GM12878 (cell line): ENCODE measurements at regions not wholly inside any gene's neighbourhood (a gene's known extent, or its start where the extent isn't known, plus 50 kb on each side); places are given as distances from the start of the nearest gene placed in this dataset.

ENCODE experiments used
- ATAC-seq: fragments of 200-7000 bp; cut with Tn5 transposase; 3 replicates; pipeline ENCODE4 v1.9.1; 2020; ENCODE audit warnings: mild to moderate bottlenecking, moderate library complexity
- BruUV-seq: library from RNA; stranded (reverse); fragments of 400-500 nt; replicated peaks from 2 replicates; lab custom pipeline; 2021; lab: Mats Ljungman, UMichigan
- CTCF ChIA-PET: fragments of 300-600 bp; sonication (Branson Sonifier 250); formaldehyde crosslinking; extraction: SDS; loops from one replicate; lab custom pipeline; 2021; ENCODE audit warnings: inconsistent platforms; lab: Yijun Ruan, JAX
- POLR2A ChIA-PET: fragments of 350-600 bp; formaldehyde crosslinking; extraction: SDS; loops from one replicate; lab custom pipeline; 2021; ENCODE audit warnings: inconsistent platforms; lab: Charles Lee
- RAD21 ChIA-PET: fragments of 300-600 bp; sonication (Branson Sonifier 250); formaldehyde crosslinking; loops from one replicate; lab custom pipeline; 2023; ENCODE audit warnings: antibody characterized with exemption; ENCODE audit not compliant: unreplicated experiment; lab: Charles Lee
- SMC1A ChIA-PET: fragments of 300-600 bp; sonication (Branson Sonifier 250); formaldehyde crosslinking; loops from one replicate; lab custom pipeline; 2023; ENCODE audit not compliant: unreplicated experiment, uncharacterized antibody; lab: Charles Lee
- DNase-seq: peaks from one replicate; pipeline ENCODE4 v3.0.0-alpha.2; 2011; ENCODE audit warnings: low read depth, low spot score
- FAIRE-seq: peaks from 3 replicates; lab custom pipeline; 2011; peaks lifted over from hg19 to GRCh38; lab: Jason Lieb, UNC
- H2AFZ ChIP-seq: 2 replicates; pipeline ENCODE4 v1.6.0; 2011; ENCODE audit warnings: low read depth, low read length, control low read depth; ENCODE audit not compliant: control insufficient read depth
- H3K27ac ChIP-seq: 2 replicates; pipeline ENCODE4 v1.5.1; 2011; ENCODE audit warnings: control low read depth; ENCODE audit not compliant: control insufficient read depth, insufficient read depth
- H3K27me3 ChIP-seq, 2 experiments: replicated peaks in 1 of 2; 2 replicates each; pipeline versions ENCODE4 v1.6.0 to v1.6.1; 2011; ENCODE audit warnings: low read length in 1 of 2; ENCODE audit not compliant: control insufficient read depth in 2 of 2, insufficient read depth in 2 of 2
- H3K36me3 ChIP-seq, 2 experiments: 2 replicates each; pipeline ENCODE4 v1.5.1; 2011; ENCODE audit warnings: low read length in 1 of 2; ENCODE audit not compliant: control insufficient read depth in 2 of 2, insufficient read depth in 2 of 2
- H3K4me1 ChIP-seq: 2 replicates; pipeline ENCODE4 v1.6.1; 2011; ENCODE audit warnings: mild to moderate bottlenecking, low read length, moderate library complexity, mixed read lengths; ENCODE audit not compliant: control insufficient read depth, insufficient read depth
- H3K4me2 ChIP-seq: 2 replicates; pipeline ENCODE4 v1.6.0; 2011; ENCODE audit warnings: control low read depth; ENCODE audit not compliant: control insufficient read depth, insufficient read depth
- H3K4me3 ChIP-seq: fragments of 200-600 bp; sonication (generic); 2 replicates; pipeline ENCODE4 v1.5.1; 2016
- H3K79me2 ChIP-seq: 2 replicates; pipeline ENCODE4 v1.6.0; 2011; ENCODE audit warnings: low read length; ENCODE audit not compliant: control insufficient read depth, insufficient read depth
- H3K9ac ChIP-seq: 2 replicates; pipeline ENCODE4 v1.8.0; 2011; ENCODE audit warnings: low read length, control low read depth, mixed read lengths; ENCODE audit not compliant: control insufficient read depth, insufficient read depth
- H3K9me3 ChIP-seq: replicated peaks from 3 replicates; pipeline ENCODE4 v1.5.1; 2011; ENCODE audit warnings: mild to moderate bottlenecking, low read length; ENCODE audit not compliant: control insufficient read depth, insufficient read depth
- H4K20me1 ChIP-seq: 2 replicates; pipeline ENCODE4 v1.6.0; 2011; ENCODE audit not compliant: control insufficient read depth, insufficient read depth
- CEBPB ChIP-seq, 2 experiments: fragments of 150-350 bp in 1 of 2; IDR thresholded peaks; 2 replicates each; pipeline ENCODE4 v1.6.1; 2012 to 2014; ENCODE audit warnings: low read depth in 2 of 2, low read length in 2 of 2, borderline replicate concordance in 1 of 2, inconsistent platforms in 1 of 2
- TARDBP ChIP-seq: IDR thresholded peaks from 2 replicates; pipeline ENCODE4 v1.6.1; 2016; ENCODE audit warnings: borderline replicate concordance
- TBL1XR1 ChIP-seq: IDR thresholded peaks from 2 replicates; pipeline ENCODE4 v1.6.1; 2012; ENCODE audit warnings: low read depth, low read length, improper control_type of control experiment
- YY1 ChIP-seq: IDR thresholded peaks from 2 replicates; pipeline ENCODE4 v1.6.1; 2011; ENCODE audit warnings: low read depth, mild to moderate bottlenecking, low read length
- WGBS: methylation state at CpG from one replicate; pipeline ENCODE4 v1.1.6; 2016; ENCODE audit warnings: low lambda C conversion rate; ENCODE audit not compliant: insufficient replicate concordance, insufficient coverage; ENCODE audit errors: missing lambda C conversion rate; 5-methylcytosine and 5-hydroxymethylcytosine counted together
- in situ Hi-C: fragments of 300-500 bp; cut with MboI; formaldehyde crosslinking; loops from 9 replicates; pipeline ENCODE4 v1.14.3; 2018; ENCODE audit warnings: mixed read lengths
- intact Hi-C: fragments of 100-400 bp; cut with micrococcal nuclease; formaldehyde crosslinking; loops from one replicate; pipeline ENCODE4 v1.14.2; 2022; ENCODE audit not compliant: unreplicated experiment
- TF ChIP-seq, protein P1 (sequence below): fragments of 150-350 bp; IDR thresholded peaks from 2 replicates; pipeline ENCODE4 v1.6.1; 2016; ENCODE audit warnings: low read depth, low read length
- TF ChIP-seq, protein P2 (sequence below): fragments of 450-650 bp; formaldehyde crosslinking; IDR thresholded peaks from 2 replicates; pipeline ENCODE4 v1.4.0; 2022; ENCODE audit warnings: mild to moderate bottlenecking, moderate library complexity
- TF ChIP-seq, protein P3 (sequence below): fragments of 150-350 bp; IDR thresholded peaks from 2 replicates; pipeline ENCODE4 v1.6.1; 2014; ENCODE audit warnings: mild to moderate bottlenecking, low read depth, low read length

DNA sequence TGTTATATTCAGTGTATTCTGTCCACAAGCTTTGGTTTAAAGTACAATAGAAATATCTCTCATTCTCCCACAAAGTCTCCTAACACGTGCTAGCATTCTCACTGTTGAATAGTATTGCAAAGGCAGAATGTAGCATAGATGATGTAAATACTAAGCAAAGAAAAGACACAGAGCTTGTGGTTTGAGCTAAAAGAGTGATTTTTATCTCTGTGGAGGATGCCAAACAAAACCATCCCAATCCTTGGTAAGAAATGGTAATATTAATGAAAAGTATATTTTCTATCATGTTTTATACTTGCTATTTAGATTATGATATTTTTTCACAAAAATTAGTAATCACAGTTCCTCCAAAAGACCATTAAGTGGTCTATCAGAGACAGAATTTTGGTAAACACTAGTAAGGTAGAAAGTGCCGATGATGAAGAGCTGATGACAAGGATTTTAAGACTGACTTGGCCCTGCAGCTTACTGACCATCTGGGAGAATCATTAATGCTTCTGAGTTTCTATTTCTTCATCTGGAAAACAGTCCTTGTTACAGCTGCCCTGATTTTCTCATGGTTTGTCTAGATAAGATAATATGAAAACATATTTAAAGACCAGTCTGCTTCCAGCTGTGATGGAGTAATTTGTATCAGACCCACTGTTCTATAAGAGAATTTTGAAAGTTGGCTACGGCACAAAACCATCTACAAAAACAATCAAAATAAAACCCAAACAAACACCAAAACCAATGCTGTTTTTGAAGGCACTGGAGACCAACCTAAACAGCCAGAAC lies 510.2 kb downstream of the SPATA31D1 start:
- 9% methylated on average over 3 of the region's 3 CpGs for WGBS

More for the DNA sequence above, 510.2 kb downstream of the SPATA31D1 start:
- H3K27me3 ChIP-seq = no peaks in the 10 kb centered on the region
- ChIA-PET CTCF (no interaction called here), RAD21 (no interaction called here), POLR2A (interaction anchor here (0.5 kb wide), 1 partner anchor 124 kb away, joined by 3 read pairs; no protein-coding TSS in a partner anchor), SMC1A (no interaction called here)
- no peaks in the 10 kb centered on the region for H3K79me2 ChIP-seq
- no peak overlapping the region for H2AFZ ChIP-seq
- ATAC-seq = no peak
- no peaks in the 10 kb centered on the region for H3K36me3 ChIP-seq
- FAIRE-seq = no peak
- no peak overlapping the region for H3K4me3 ChIP-seq
- TF ChIP-seq CEBPB (IDR thresholded peaks at IDR 0.05; ENCODE audit: borderline replicate concordance in 1 of 2, low read depth in 2 of 2, low read length in 2 of 2) (no peak), YY1 (no peak), TARDBP (no peak), TBL1XR1 (no peak)
- TF ChIP-seq, protein P1, sequence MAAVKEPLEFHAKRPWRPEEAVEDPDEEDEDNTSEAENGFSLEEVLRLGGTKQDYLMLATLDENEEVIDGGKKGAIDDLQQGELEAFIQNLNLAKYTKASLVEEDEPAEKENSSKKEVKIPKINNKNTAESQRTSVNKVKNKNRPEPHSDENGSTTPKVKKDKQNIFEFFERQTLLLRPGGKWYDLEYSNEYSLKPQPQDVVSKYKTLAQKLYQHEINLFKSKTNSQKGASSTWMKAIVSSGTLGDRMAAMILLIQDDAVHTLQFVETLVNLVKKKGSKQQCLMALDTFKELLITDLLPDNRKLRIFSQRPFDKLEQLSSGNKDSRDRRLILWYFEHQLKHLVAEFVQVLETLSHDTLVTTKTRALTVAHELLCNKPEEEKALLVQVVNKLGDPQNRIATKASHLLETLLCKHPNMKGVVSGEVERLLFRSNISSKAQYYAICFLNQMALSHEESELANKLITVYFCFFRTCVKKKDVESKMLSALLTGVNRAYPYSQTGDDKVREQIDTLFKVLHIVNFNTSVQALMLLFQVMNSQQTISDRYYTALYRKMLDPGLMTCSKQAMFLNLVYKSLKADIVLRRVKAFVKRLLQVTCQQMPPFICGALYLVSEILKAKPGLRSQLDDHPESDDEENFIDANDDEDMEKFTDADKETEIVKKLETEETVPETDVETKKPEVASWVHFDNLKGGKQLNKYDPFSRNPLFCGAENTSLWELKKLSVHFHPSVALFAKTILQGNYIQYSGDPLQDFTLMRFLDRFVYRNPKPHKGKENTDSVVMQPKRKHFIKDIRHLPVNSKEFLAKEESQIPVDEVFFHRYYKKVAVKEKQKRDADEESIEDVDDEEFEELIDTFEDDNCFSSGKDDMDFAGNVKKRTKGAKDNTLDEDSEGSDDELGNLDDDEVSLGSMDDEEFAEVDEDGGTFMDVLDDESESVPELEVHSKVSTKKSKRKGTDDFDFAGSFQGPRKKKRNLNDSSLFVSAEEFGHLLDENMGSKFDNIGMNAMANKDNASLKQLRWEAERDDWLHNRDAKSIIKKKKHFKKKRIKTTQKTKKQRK = no peak
- TF ChIP-seq, protein P2, sequence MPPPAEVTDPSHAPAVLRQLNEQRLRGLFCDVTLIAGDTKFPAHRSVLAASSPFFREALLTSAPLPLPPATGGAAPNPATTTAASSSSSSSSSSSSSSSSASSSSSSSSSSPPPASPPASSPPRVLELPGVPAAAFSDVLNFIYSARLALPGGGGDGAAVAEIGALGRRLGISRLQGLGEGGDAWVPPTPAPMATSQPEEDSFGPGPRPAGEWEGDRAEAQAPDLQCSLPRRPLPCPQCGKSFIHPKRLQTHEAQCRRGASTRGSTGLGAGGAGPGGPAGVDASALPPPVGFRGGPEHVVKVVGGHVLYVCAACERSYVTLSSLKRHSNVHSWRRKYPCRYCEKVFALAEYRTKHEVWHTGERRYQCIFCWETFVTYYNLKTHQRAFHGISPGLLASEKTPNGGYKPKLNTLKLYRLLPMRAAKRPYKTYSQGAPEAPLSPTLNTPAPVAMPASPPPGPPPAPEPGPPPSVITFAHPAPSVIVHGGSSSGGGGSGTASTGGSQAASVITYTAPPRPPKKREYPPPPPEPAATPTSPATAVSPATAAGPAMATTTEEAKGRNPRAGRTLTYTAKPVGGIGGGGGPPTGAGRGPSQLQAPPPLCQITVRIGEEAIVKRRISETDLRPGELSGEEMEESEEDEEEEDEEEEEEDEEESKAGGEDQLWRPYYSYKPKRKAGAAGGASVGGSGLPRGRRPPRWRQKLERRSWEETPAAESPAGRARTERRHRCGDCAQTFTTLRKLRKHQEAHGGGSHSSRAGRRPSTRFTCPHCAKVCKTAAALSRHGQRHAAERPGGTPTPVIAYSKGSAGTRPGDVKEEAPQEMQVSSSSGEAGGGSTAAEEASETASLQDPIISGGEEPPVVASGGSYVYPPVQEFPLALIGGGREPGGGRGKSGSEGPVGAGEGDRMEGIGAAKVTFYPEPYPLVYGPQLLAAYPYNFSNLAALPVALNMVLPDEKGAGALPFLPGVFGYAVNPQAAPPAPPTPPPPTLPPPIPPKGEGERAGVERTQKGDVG (CRISPR knock-in tag) = no peak
- TF ChIP-seq, protein P3, sequence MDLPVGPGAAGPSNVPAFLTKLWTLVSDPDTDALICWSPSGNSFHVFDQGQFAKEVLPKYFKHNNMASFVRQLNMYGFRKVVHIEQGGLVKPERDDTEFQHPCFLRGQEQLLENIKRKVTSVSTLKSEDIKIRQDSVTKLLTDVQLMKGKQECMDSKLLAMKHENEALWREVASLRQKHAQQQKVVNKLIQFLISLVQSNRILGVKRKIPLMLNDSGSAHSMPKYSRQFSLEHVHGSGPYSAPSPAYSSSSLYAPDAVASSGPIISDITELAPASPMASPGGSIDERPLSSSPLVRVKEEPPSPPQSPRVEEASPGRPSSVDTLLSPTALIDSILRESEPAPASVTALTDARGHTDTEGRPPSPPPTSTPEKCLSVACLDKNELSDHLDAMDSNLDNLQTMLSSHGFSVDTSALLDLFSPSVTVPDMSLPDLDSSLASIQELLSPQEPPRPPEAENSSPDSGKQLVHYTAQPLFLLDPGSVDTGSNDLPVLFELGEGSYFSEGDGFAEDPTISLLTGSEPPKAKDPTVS = no peak
- no TSS peak for BruUV-seq
- H3K27ac ChIP-seq = no peak overlapping the region
- no peak for DNase-seq
- no peak overlapping the region for H3K9ac ChIP-seq
- no peaks in the 10 kb centered on the region for H3K9me3 ChIP-seq
- H3K4me2 ChIP-seq = no peak overlapping the region
- intact Hi-C loops = loop anchor here (10.0 kb wide), 1 partner anchor 494 kb away; no protein-coding TSS in a partner anchor
- H3K4me1 ChIP-seq = no peaks in the 10 kb centered on the region
- H4K20me1 ChIP-seq = no peaks in the 10 kb centered on the region
- in situ Hi-C loops = no loop called here
